ENCODE measurements at regions not wholly inside any gene's neighbourhood (a gene's known extent, or its start where the extent isn't known, plus 50 kb on each side); places are given as distances from the start of the nearest gene placed in this dataset.

DNA sequence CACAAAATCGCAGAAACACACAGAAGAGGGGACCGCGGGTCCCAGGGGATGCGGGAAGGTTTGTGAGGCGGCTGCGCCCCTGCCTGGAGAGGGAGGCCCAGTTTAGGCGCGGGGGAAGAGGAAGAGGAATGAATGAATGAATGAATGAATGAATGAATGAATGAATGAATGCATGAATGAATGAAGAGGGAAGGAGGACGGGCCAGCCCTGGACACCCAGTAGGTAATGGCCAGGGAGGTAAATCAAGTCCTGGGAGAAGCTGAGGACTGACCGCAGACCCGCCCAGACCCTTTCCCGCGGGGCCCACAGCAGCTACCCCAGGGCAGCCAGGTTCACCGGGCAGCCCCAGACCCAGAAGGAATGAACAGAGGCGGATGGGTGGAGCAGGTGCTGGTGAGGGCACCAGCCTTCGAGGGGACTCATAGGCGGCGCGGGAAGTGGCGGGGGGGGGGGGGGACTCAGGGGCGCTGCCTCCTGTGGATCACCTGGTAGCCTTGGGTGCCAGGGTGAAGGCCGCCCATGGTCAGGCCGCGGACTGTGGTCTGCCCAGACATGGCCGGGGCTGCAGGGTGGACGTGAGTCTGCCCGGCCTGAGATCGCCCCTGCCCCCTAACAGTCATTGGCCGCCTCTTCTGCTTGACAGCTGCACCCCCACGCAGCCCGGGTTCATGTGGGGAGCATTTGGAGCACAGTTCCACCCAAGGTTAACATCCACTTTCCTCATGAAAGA, 192.0 kb upstream of the PDE10A start:
- TF ChIP-seq CTCF (IDR thresholded peaks at IDR 0.05) (no peak), POLR2A (IDR thresholded peaks at IDR 0.05) (no peak), EP300 (IDR thresholded peaks at IDR 0.05) (no peak), POLR2AphosphoS5 (IDR thresholded peaks at IDR 0.05) (no peak)
